ENCODE measurements at regions not wholly inside any gene's neighbourhood (a gene's known extent, or its start where the extent isn't known, plus 50 kb on each side); places are given as distances from the start of the nearest gene placed in this dataset.
A peak's percentile ranks its signal among the peaks of the same experiment; 100 is the strongest.

DNA sequence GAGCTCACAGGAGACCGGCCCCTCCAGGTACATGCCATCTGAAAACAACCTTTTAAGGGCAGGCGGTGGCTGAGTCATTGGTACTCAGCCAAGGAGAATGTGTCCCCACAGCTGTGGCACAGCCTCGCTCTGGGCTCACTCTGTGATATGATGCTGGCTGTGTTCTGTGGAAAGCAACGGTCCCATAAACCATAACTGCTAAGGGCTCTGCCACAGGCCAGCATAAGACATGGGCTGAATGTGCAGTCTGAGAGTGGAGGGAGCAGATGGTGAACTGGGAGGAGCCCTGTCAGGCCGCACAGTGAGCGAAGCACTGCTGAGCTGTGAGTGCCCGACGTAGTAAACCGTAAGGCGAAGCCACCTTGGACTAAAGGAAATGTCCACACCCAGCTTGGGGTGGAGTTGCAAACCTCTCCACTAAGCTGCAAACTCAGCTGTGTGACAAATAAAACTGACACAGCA is 375.8 kb downstream of the THBS2 start:
- H3K27ac ChIP-seq = no peak overlapping the region
- POLR2A ChIA-PET (ENCODE audit: low non-redundant PET) = no interaction called here
- CTCF ChIA-PET = interaction anchor here (0.6 to 0.8 kb wide), 2 partner anchors 10 to 426 kb away, joined by 4 read pairs; no protein-coding TSS in a partner anchor
- peak; percentile 34 for DNase-seq (ENCODE audit: low spot score)
- TF ChIP-seq, protein P1, sequence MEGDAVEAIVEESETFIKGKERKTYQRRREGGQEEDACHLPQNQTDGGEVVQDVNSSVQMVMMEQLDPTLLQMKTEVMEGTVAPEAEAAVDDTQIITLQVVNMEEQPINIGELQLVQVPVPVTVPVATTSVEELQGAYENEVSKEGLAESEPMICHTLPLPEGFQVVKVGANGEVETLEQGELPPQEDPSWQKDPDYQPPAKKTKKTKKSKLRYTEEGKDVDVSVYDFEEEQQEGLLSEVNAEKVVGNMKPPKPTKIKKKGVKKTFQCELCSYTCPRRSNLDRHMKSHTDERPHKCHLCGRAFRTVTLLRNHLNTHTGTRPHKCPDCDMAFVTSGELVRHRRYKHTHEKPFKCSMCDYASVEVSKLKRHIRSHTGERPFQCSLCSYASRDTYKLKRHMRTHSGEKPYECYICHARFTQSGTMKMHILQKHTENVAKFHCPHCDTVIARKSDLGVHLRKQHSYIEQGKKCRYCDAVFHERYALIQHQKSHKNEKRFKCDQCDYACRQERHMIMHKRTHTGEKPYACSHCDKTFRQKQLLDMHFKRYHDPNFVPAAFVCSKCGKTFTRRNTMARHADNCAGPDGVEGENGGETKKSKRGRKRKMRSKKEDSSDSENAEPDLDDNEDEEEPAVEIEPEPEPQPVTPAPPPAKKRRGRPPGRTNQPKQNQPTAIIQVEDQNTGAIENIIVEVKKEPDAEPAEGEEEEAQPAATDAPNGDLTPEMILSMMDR (conservative IDR thresholded peaks at IDR 0.05; ENCODE audit: low read depth) = no peak

DNA sequence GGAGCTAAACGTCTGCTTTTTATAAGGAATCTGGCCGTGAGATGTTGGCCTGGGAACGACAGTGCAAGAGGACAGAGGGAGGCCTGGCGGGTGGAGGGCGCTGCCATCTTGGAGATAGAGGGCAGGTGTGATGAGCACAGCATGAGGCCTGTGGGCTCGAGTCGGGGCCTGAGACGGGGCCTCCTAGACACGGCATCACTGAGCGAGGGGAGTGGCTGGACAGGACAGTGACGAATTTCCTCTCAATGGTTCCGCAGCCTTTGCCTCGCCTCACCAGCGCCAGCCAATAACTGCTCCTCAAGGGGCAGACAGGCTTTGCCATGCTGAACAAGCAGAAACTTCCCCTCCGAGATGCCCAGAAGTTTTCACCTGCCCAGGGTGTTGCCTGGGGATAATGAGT is 376.7 kb downstream of the THBS2 start:
- no peak overlapping the region for H3K27ac ChIP-seq
- TF ChIP-seq, protein P1 (conservative IDR thresholded peaks at IDR 0.05; ENCODE audit: low read depth) = no peak
- ChIA-PET CTCF (no interaction called here), POLR2A (ENCODE audit: low non-redundant PET) (no interaction called here)
- DNase-seq (ENCODE audit: low spot score) = no peak

DNA sequence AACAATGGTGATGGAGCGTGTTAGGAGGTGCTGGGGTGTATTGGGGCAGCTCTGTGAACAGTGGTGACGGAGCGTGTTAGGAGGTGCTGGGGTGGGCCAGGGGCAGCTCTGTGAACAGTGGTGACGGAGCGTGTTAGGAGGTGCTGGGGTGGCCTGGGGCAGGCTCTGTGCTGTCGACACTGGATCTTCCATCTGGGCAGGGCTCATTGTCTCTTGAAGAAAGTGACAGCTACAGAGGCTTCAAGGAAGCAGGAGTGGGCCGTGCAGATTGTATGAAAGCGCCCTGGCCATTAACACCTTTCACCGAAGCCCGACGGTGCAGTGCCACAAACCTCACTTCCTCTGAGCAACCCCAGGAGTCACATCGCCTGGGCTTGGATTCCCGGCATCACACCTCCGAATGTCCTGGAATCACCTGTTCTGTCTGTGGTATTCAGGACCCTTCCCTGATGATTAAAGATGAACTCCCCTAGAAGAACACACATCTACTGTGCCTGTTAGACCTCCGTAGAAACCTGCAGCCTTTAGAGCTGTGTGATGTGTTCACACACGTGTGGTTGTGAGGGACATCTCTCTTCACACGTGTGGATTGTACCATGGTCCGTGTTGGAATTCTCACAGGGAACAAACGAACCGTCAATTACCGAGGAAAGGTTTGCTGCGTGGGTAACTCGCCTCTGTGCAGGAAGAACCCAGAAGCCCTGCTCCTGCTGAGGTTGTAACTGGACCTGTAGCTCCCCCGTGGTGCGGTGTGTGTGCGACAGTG is 377.7 kb downstream of the THBS2 start:
- CTCF ChIA-PET = interaction anchor here (0.7 kb wide), 1 partner anchor 961 kb away, joined by 3 read pairs; no protein-coding TSS in a partner anchor
- DNase-seq (ENCODE audit: low spot score) = no peak
- TF ChIP-seq, protein P1 (conservative IDR thresholded peaks at IDR 0.05; ENCODE audit: low read depth) = no peak
- H3K27ac ChIP-seq = no peak overlapping the region
- POLR2A ChIA-PET (ENCODE audit: low non-redundant PET) = no interaction called here

DNA sequence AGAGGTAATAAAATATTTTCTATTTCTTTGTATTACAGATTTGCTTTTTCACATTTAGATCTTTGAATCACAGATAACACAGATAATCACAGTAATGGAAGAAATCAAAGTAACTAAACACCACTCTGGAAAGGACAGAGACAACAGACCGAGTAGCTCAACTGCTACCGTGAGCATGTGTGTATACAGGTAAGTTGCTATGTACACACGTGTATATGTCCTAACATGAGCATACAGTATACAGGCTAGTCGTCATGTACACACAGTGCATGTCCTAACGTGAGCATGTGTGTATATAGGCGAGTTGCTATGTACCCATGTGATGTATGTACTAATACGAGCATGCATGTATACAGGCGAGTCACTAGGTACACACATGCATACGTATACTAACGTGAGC is 379.0 kb downstream of the THBS2 start:
- no peak for DNase-seq (ENCODE audit: low spot score)
- CTCF ChIA-PET = no interaction called here
- no peak overlapping the region for H3K27ac ChIP-seq
- POLR2A ChIA-PET (ENCODE audit: low non-redundant PET) = no interaction called here
- TF ChIP-seq, protein P1 (conservative IDR thresholded peaks at IDR 0.05; ENCODE audit: low read depth) = no peak

DNA sequence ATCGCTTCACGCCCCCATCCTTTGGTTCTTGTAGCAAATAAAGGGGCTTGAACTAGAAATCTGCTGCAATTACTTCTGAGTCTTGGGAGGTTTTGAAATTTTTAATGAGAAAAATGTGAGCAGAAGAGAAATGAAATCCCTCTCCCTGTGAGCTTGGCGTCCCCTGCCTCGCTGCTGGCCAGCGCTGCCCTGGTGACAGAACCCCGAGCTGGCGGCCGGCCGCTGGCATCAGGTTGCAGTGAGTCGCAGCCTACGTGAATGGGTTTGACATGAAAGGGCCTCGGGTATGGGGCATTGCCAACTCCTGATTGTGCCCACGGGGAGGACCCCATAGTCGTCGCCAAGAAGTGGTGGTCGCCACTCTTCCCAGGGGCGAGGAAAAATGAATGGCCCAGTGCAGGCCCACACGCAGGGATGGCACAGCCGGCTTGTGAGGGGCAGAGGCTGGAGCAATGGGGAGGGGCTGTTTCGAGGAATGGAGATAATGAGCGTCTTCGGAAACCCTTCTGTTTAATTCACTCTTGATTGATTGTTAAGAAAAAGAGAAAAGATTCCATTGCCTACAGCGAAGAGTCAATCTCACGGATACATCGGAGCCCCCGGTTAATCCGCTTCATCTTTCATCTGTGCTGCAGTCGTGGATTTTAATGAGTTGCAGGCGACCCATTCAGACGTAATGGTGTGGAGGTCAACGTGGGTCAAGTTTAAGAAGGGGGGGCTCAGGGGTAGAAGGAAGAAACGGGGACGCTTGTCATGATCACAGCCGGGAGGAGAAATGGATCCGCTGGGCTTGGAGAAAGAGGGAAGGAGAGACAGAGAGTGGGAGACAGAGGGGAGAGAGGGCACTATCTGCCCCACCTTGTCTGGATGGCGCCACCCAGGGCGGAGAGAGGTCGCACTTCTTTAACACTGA is 380.1 kb downstream of the THBS2 start:
- ChIA-PET POLR2A (ENCODE audit: low non-redundant PET) (no interaction called here), CTCF (no interaction called here)
- TF ChIP-seq, protein P1 (conservative IDR thresholded peaks at IDR 0.05; ENCODE audit: low read depth) = no peak
- no peak for DNase-seq (ENCODE audit: low spot score)
- no peak overlapping the region for H3K27ac ChIP-seq

DNA sequence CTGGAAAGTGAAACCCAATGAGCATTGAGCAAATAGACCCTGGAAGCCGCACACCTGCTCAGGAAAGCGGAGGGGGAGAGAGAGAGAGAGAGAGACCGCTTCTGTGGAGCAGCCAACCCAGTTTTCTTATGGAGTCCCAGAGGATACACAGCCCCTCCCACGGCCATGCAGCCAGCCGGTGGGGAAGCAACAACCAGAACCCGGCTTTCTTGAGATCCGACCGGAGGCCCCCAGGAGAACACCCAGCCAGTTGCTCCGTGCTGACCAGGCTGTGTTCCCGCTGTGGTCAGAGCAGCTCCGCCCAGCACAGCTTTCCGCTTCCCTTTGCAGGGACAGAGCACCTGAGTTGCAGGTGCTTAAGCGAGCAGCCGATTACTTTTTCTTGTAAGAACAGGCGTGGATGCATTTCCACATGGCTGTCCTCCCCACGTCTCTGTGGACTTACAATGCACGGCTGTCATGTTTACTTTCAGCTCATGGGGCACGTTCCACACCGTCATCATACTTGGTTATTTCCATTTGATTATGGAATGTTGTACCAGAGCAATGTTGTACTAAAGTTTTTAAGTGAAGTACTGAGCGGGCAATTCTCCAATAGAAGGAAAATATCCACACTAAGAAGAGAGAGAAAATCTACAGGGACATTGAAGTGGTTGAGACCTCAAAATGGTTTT is 381.9 kb downstream of the THBS2 start:
- POLR2A ChIA-PET (ENCODE audit: low non-redundant PET) = interaction anchor here (0.6 kb wide), 1 partner anchor 367 kb away, joined by 3 read pairs; no protein-coding TSS in a partner anchor
- DNase-seq (ENCODE audit: low spot score) = no peak

More for the DNA sequence above, 381.9 kb downstream of the THBS2 start:
- TF ChIP-seq, protein P1 (conservative IDR thresholded peaks at IDR 0.05; ENCODE audit: low read depth) = no peak
- CTCF ChIA-PET = interaction anchor here (0.7 kb wide), 1 partner anchor 462 kb away, joined by 4 read pairs; no protein-coding TSS in a partner anchor
- no peak overlapping the region for H3K27ac ChIP-seq
